ENCODE measurements at regions not wholly inside any gene's neighbourhood (a gene's known extent, or its start where the extent isn't known, plus 50 kb on each side); places are given as distances from the start of the nearest gene placed in this dataset.

DNA sequence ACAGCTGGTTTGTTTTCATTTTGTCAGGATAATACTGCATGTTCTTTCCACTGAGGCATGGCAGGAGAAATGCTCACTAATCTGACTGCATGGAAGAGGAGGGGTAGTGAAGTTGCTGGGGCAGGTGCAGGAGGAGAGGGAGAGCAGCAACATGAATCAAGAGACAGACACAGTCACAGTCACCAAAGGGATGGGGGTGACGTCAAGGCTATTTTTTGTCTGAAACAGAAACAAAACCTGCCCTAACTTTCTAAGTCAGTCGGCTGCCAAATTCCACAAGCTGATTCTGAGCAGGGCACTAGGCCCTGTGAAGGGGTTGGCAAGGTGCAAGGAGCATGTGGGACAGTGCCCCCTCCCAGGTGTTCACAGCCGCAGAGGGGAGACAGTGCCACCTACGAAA, 186.6 kb upstream of the NSMCE3 start:
- DNase-seq (ENCODE audit: low read depth in 2 of 2) = no peak

GRCh38 chr15:29455530-29455929, 185.9 kb upstream of the NSMCE3 start:
- no peak for DNase-seq (ENCODE audit: low read depth in 2 of 2)

GRCh38 chr15:29455055-29455454, 185.4 kb upstream of the NSMCE3 start:
- DNase-seq (ENCODE audit: low read depth in 2 of 2) = no peak

- no peak for DNase-seq (ENCODE audit: low read depth in 2 of 2)
Measured at GRCh38 chr15:29454506-29454905, 184.9 kb upstream of the NSMCE3 start.

DNA sequence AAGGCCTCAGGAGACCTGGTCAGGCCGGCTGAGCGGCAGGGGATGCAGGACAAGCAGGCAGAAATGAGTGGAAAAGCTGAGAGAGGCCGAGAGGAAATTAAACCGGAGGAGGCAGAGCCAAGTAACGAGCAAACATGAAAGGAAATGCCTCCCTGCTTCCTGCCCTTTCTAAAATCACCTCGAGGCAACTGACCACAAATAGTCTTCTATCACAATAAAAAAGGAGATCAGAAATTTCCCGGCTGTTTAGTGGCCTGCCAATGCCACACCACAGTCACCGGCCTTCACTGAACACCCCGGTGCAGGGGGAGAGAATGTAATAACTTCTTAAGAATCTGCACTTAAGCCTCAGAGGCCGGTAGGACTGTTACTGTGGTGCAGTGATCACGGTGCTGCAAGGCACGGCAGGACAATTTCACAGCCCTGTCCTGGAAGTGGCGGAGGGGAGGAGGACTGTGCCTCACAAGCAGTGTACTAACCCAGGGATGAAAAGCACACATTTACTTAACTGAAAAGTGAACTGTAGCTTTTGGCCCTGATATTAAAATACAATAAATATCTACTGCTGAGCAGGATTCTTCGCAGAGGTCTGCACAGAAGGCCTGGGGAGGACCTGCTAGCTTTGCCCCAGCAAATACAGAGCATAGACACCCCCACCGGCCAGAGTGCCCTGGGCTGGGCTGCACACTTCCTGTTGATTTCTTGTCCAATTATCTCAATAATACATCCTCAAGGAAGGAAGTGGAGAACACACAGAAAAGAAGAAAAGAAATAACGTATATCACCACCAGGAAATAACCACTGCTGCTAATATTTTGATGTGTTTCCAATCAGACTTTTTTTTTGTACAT, 183.5 kb upstream of the NSMCE3 start:
- no peak for DNase-seq (ENCODE audit: low read depth in 2 of 2)

GRCh38 chr15:29451201-29451781, 181.7 kb upstream of the NSMCE3 start:
- no peak for DNase-seq (ENCODE audit: low read depth in 2 of 2)

GRCh38 chr15:29449136-29449535, 179.5 kb upstream of the NSMCE3 start:
- no peak for DNase-seq (ENCODE audit: low read depth in 2 of 2)

- no peak for DNase-seq (ENCODE audit: low read depth in 2 of 2)
Measured at GRCh38 chr15:29448320-29448719, 178.7 kb upstream of the NSMCE3 start.

DNA sequence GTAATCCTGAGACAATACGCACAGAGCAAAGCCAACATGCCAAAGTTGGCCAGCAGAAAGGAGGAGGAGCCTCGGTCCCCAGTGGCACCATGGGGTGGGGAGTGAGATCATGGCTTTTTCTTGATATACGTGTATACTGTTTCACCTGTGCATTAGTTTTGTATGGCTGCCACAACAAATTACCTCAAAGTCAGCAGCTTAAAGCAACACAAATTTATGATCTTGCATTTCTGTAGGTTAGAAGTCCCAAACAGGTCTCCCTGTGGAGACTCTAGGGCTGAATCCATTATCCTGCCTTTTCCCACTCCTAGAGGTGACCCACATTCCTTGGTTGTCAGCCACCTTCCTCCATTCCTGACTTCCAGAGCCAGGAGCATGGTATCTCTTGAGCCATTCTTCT, 176.9 kb upstream of the NSMCE3 start:
- DNase-seq (ENCODE audit: low read depth in 2 of 2) = no peak

DNA sequence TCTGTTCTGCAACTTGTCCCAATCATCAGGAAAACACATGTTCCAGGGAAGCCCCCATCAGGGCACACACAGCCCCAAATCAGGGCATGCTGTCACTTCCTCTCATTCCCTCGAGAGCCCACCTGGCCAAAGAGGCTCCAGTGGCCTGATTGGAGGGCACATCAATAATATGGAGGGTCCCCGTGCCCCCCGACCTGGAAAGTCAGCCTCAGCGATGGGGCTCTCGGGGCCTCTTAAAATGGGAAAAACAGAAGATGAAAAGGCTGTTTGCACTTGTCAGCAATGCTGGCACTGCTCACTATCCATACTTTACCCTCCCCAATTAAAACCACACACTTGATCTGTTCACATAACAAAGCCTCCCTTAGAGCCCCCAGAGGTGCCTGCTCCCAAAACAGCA, 172.9 kb upstream of the NSMCE3 start:
- no peak for DNase-seq (ENCODE audit: low read depth in 2 of 2)

DNA sequence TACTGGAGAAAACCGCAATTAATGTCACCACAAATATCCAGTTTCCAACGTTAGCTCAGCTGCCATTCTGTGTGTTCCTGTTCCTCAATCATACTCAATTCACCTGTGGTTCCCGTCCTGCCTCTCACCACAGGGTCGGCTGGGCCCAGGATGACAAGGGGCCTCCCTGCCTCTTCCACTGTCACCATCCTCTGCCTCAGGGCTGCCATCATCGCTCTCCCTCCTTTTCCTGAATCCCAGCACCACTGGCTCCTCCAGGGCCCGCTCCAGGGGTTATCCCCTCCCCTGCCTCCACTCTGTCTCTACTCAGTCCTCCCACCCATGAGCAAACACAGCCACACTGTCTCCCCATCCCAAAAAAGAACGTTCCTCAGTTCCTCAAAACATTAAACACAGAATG, 170.9 kb upstream of the NSMCE3 start:
- no peak for DNase-seq (ENCODE audit: low read depth in 2 of 2)

DNA sequence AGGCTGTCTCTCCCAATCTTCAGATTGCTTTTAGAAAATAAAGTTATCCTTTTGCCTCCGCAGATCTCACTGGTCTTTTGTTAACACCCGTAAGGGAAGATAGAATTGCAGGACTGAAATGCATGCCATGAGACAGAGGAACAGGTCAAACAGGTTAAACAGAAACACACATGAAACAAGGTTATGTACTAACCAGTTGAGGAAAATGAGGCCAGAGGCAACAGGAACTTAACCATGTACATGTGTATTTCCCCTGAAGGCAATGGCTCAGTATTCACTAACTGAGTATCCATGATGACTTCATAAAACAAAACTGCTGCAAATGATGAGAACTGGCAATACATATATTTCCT, 169.1 kb upstream of the NSMCE3 start:
- no peak for DNase-seq (ENCODE audit: low read depth in 2 of 2)

GRCh38 chr15:29437888-29438702, 168.5 kb upstream of the NSMCE3 start:
- DNase-seq (ENCODE audit: low read depth in 2 of 2) = no peak

- DNase-seq (ENCODE audit: low read depth in 2 of 2) = no peak
Measured at GRCh38 chr15:29435811-29436210, 166.2 kb upstream of the NSMCE3 start.

- DNase-seq (ENCODE audit: low read depth in 2 of 2) = no peak
Measured at GRCh38 chr15:29434280-29434679, 164.7 kb upstream of the NSMCE3 start.

DNA sequence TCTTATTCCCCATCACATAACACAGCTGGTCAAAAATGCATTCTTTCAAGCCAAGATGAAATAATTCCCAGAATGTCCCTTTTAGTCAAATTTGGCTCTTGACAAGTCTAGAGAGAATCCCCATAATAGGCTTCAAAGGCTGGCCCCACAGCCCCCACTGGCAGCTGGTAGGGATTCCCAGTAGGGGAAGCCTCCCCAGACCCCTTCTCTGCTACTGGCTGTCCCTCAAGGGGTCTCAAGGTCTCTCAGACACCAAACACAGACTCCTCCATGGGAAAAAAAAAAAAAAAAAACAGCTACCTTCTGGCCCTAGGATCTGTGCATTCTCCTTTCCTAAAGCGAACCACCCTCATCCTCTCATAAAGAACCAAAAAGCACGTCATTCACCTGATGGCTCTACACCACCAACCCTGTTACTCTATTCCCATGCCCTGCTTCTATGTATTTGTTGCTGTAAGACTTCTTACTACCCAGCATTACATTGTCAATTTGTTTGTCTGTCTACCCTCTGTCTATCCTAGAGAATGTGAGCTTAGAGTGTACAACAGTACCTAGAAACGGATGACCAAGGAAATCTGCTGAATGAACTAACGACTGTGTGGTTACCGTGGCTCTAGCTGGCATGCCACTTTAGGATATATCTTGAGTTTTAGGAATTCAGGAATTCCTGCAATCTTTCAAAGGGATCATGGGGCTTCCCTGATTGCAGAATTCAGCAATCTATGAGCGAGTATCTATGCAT, 164.1 kb upstream of the NSMCE3 start:
- DNase-seq (ENCODE audit: low read depth in 2 of 2) = no peak

GRCh38 chr15:29433050-29433318, 163.4 kb upstream of the NSMCE3 start:
- no peak for DNase-seq (ENCODE audit: low read depth in 2 of 2)

DNA sequence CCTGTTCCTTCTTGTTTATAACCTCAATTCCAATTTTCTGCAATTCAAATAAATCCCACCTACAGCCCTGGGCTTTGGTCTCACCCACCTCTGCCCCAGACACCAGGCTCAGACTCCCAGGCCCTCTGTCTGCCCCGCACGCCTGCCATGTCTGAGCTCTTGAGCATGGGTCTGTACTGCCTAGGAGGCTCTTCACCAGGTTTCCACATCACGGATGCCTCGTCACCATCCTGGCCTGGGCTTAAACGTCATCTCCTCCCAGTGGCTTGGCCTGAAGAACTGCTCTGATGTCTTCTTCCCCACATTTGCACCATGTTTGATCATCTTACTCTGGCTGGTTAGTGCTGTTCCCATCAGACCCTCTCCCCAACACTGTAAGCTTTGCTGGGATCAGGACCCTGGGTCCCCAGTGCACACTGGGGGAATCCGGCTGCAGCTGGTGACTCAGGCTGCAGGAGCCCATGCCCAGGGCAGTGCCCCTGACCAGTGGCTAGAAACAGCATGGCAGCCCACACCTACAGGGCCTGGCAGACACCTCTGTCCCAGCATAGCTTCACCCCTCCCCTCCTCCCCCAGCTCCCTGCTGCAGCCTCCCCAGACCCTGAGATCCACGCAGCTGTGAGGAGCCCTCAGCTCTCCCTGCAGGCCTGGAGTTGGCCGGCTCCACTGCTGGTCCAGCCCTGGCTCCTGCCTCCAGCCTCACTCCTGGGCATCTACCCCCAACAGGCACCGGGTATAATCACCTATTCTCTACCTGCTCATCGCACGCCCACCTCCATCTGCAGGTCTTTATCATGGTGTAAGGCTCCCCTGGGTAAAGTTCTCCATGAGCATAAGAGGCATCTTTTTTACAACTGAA, 162.8 kb upstream of the NSMCE3 start:
- no peak for DNase-seq (ENCODE audit: low read depth in 2 of 2)

DNA sequence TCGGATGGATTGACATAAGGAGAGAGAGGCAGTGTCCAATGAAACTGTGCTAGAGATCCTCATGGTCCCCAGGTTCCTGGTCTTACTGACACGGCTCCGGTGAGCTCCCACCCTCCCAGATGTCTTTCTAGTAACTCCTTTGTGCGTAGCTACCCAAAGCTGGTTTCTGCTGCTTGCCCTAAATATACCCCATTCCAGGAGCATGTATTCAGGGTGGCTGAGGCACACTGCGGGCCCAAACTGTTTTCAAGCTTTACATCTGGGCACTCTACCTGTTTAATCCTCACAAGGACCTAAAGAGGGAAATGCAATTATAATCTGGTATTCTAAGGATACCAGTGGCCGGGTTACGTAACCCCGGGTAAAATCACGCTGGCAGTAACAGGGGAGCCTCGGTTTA, 161.2 kb upstream of the NSMCE3 start:
- DNase-seq (ENCODE audit: low read depth in 2 of 2) = no peak

DNA sequence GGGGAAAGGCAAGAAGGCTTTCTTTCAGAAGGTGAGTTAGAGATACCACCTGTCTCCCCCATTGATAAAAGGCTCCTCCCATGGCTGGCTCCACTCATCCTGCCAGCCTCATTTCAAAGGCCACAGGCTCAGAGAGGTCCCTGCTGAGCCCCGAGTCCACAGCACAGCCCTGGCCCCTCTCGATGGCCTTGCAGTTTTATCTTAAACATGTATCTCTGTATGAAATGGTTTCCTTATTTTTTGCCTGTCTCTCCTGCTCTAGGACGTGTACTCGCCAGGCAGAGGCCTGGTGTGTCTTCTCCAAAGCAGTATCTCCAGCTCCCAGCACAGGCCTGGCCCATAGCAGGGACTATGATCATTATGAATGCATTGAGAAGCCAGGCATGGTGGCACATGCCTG, 160.5 kb upstream of the NSMCE3 start:
- no peak for DNase-seq (ENCODE audit: low read depth in 2 of 2)

DNA sequence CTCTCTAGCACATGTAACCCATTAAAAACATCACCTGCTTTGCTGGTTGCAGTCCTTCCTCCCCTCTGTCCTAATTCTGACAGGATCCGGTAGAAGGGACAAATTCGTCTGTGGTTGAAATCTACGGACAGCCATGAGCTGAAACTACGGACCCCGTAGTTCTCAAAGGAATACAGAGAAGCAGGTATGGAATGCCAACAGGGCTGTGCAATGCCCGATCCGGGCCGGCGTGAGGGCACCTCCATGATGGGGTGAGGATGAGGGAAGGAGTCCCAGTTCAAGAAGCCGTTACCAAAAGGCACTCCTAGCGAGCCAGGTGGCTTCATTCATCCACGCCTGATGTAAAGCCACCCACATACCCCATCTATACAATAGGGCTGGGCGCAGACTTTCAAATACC, 160.0 kb upstream of the NSMCE3 start:
- no peak for DNase-seq (ENCODE audit: low read depth in 2 of 2)

All from stimulated activated CD8-positive, alpha-beta memory T cell treated with anti-CD3 and anti-CD28 coated beads, Interleukin-2, amount 100 ng/mL, for 48 hours (primary cell).